Fibroblast of skin of left quadriceps (primary cell): ENCODE measurements at regions not wholly inside any gene's neighbourhood (a gene's known extent, or its start where the extent isn't known, plus 50 kb on each side); places are given as distances from the start of the nearest gene placed in this dataset.

Experiments
- DNase-seq, 2 experiments: peaks; one replicate each; pipeline ENCODE4 v3.0.0-alpha.2; 2013; ENCODE audit warnings: low read depth in 2 of 2

- peak; percentile 49 to 51 for DNase-seq
These were observed 50.4 kb upstream of the KDR start for GRCh38 chr4:55175779-55176231.

- no peak for DNase-seq
These were observed 51.1 kb upstream of the KDR start for GRCh38 chr4:55176497-55176896.

- no peak for DNase-seq
These were observed 52.1 kb upstream of the KDR start for GRCh38 chr4:55177461-55177860.

GRCh38 chr4:55178226-55179005, 53.0 kb upstream of the KDR start:
- no peak for DNase-seq

GRCh38 chr4:55181010-55182005, 55.9 kb upstream of the KDR start:
- DNase-seq = no peak

GRCh38 chr4:55183926-55184599, 58.7 kb upstream of the KDR start:
- peak; percentile 70 to 73 for DNase-seq

GRCh38 chr4:55184600-55185523, 59.5 kb upstream of the KDR start:
- no peak for DNase-seq

GRCh38 chr4:55186123-55186522, 60.7 kb upstream of the KDR start:
- DNase-seq = no peak

- DNase-seq = no peak
These were observed 61.3 kb upstream of the KDR start for GRCh38 chr4:55186700-55187099.

GRCh38 chr4:55214172-55214571, 88.8 kb upstream of the KDR start:
- no peak for DNase-seq

- no peak for DNase-seq
These were observed 89.7 kb upstream of the KDR start for GRCh38 chr4:55215087-55215486.

- DNase-seq = no peak
These were observed 91.7 kb upstream of the KDR start for GRCh38 chr4:55216863-55217635.

GRCh38 chr4:55218041-55218440, 92.6 kb upstream of the KDR start:
- DNase-seq = no peak

GRCh38 chr4:55237839-55238238, 108.2 kb upstream of the SRD5A3 start:
- DNase-seq = no peak

GRCh38 chr4:55238407-55238806, 107.6 kb upstream of the SRD5A3 start:
- no peak for DNase-seq

GRCh38 chr4:55241461-55241860, 104.6 kb upstream of the SRD5A3 start:
- no peak for DNase-seq

GRCh38 chr4:55242506-55242905, 103.5 kb upstream of the SRD5A3 start:
- DNase-seq = no peak

- DNase-seq = no peak
These were observed 98.5 kb upstream of the SRD5A3 start for GRCh38 chr4:55247521-55247920.

- DNase-seq = no peak
These were observed 97.3 kb upstream of the SRD5A3 start for GRCh38 chr4:55248756-55249155.

- DNase-seq = no peak
These were observed 96.6 kb upstream of the SRD5A3 start for GRCh38 chr4:55249476-55249875.
